Thyroid gland (tissue), 4 donors: ENCODE measurements at regions not wholly inside any gene's neighbourhood (a gene's known extent, or its start where the extent isn't known, plus 50 kb on each side); places are given as distances from the start of the nearest gene placed in this dataset.

Experiments
- CTCF ChIP-seq, 6 experiments: fragments of 200-600 bp in 3 of 6; fragments of 450-650 bp in 3 of 6; sonication (generic) in 3 of 6; IDR thresholded peaks; one replicate each; pipeline ENCODE4 v1.5.1; 2016 to 2019; ENCODE audit warnings: antibody characterized with exemption in 6 of 6, mild to moderate bottlenecking in 2 of 6, inconsistent platforms in 1 of 6, moderate library complexity in 1 of 6
- POLR2A ChIP-seq, 2 donors: fragments of 450-650 bp; IDR thresholded peaks; one replicate each; pipeline ENCODE4 v1.6.1; 2017; ENCODE audit warnings: antibody characterized with exemption in 2 of 2, mild to moderate bottlenecking in 2 of 2, moderate library complexity in 1 of 2

GRCh38 chr5:104734046-104734445, 1171.5 kb upstream of the NUDT12 start:
- TF ChIP-seq CTCF (IDR thresholded peaks at IDR 0.05) (no peak), POLR2A (IDR thresholded peaks at IDR 0.05) (no peak)
